ENCODE measurements at regions not wholly inside any gene's neighbourhood (a gene's known extent, or its start where the extent isn't known, plus 50 kb on each side); places are given as distances from the start of the nearest gene placed in this dataset.

DNA sequence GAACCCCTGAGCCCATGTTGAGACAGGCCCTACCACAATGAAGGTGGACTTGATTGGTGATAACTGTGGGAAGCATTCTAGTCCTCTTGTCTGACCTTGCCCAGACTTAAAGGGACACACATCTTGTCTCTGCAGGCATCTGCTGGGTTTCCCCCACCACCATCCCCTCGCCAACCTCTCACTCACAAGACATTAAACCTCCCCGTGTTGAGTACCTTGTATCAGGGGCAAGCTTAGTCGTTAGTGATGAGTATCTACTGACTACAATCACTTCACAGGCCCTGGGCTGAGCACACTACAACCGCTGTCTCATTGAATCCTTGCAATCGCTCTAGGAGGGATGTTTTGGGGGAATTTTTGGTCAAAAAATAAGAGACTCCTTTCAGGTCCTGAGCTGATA lies 86.0 kb downstream of the ICOS start:
- Mint-ChIP-seq H3K36me3 (ENCODE audit: low read depth, unreplicated experiment) (no peaks in the 10 kb centered on the region), H3K4me1 (ENCODE audit: low read depth, unreplicated experiment) (peaks cover 18% of the 10 kb centered on the region), H3K27me3 (ENCODE audit: low read depth, unreplicated experiment) (peaks cover 1% of the 10 kb centered on the region), H3K4me3 (ENCODE audit: unreplicated experiment) (no peak overlapping the region), H3K9me3 (ENCODE audit: unreplicated experiment) (peaks cover 4% of the 10 kb centered on the region), H3K27ac (ENCODE audit: unreplicated experiment) (no peak overlapping the region)
- H3K27ac ChIP-seq (ENCODE audit: low read depth, low read length): no peak overlapping the region
- DNase-seq (ENCODE audit: low read depth) (no peak), FAIRE-seq (no peak)
- no peak overlapping the region for H3K4me3 ChIP-seq (ENCODE audit: insufficient read depth, low read depth, low read length)
- H3K9ac ChIP-seq (ENCODE audit: low read length): no peak overlapping the region
- peaks cover 4% of the 10 kb centered on the region for H3K27me3 ChIP-seq (ENCODE audit: insufficient read depth, low read length)
- H4K20me1 ChIP-seq (ENCODE audit: insufficient read depth, low read length): no peaks in the 10 kb centered on the region
- peaks cover 8% of the 10 kb centered on the region for H3K4me1 ChIP-seq (ENCODE audit: insufficient read depth, low read length)
- no peak overlapping the region for H3K4me2 ChIP-seq (ENCODE audit: low read length)
- H3K79me2 ChIP-seq (ENCODE audit: insufficient read depth, low read length): no peaks in the 10 kb centered on the region
- H3K9me3 ChIP-seq (ENCODE audit: insufficient read depth, low read depth, low read length): no peaks in the 10 kb centered on the region
- TF ChIP-seq, protein P1, sequence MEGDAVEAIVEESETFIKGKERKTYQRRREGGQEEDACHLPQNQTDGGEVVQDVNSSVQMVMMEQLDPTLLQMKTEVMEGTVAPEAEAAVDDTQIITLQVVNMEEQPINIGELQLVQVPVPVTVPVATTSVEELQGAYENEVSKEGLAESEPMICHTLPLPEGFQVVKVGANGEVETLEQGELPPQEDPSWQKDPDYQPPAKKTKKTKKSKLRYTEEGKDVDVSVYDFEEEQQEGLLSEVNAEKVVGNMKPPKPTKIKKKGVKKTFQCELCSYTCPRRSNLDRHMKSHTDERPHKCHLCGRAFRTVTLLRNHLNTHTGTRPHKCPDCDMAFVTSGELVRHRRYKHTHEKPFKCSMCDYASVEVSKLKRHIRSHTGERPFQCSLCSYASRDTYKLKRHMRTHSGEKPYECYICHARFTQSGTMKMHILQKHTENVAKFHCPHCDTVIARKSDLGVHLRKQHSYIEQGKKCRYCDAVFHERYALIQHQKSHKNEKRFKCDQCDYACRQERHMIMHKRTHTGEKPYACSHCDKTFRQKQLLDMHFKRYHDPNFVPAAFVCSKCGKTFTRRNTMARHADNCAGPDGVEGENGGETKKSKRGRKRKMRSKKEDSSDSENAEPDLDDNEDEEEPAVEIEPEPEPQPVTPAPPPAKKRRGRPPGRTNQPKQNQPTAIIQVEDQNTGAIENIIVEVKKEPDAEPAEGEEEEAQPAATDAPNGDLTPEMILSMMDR (IDR thresholded peaks at IDR 0.05; ENCODE audit: insufficient read depth, low read depth, low read length): no peak
- no peak for TF ChIP-seq EZH2 (IDR thresholded peaks at IDR 0.05; ENCODE audit: insufficient read depth, low read length)
- H2AFZ ChIP-seq (ENCODE audit: low read depth, low read length): no peak overlapping the region
- H3K36me3 ChIP-seq (ENCODE audit: insufficient read depth, low read length): no peaks in the 10 kb centered on the region

DNA sequence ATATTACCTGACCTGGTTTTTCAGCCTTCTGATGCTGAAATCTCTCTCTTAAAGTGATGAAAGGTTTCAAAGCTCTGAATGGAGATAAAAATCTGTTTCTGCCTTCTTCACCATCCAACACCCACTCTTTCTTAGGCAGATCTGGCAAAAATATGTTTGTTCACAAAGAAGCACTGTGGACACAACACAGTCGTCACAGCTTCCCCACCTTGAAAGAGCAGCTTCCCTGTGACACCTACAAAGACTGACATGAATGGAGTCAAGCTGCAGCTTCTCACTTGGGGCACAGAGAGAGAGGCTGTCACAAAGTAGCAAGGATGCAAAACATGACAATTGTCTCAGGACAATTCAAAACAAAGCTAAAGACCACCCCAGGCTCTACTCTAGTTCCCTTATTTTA lies 86.5 kb downstream of the ICOS start:
- H3K27me3 ChIP-seq (ENCODE audit: insufficient read depth, low read length): peaks cover 4% of the 10 kb centered on the region
- no peak overlapping the region for H3K27ac ChIP-seq (ENCODE audit: low read depth, low read length)
- no peaks in the 10 kb centered on the region for H3K36me3 Mint-ChIP-seq (ENCODE audit: low read depth, unreplicated experiment)
- no peak for FAIRE-seq
- H3K27ac Mint-ChIP-seq (ENCODE audit: unreplicated experiment): no peak overlapping the region
- H3K9me3 Mint-ChIP-seq (ENCODE audit: unreplicated experiment): peaks cover 4% of the 10 kb centered on the region
- H4K20me1 ChIP-seq (ENCODE audit: insufficient read depth, low read length): no peaks in the 10 kb centered on the region
- H3K36me3 ChIP-seq (ENCODE audit: insufficient read depth, low read length): no peaks in the 10 kb centered on the region
- no peak overlapping the region for H3K4me3 ChIP-seq (ENCODE audit: insufficient read depth, low read depth, low read length)
- no peaks in the 10 kb centered on the region for H3K9me3 ChIP-seq (ENCODE audit: insufficient read depth, low read depth, low read length)
- TF ChIP-seq EZH2 (IDR thresholded peaks at IDR 0.05; ENCODE audit: insufficient read depth, low read length): no peak
- H3K79me2 ChIP-seq (ENCODE audit: insufficient read depth, low read length): no peaks in the 10 kb centered on the region
- no peaks in the 10 kb centered on the region for H3K27me3 Mint-ChIP-seq (ENCODE audit: low read depth, unreplicated experiment)
- H3K9ac ChIP-seq (ENCODE audit: low read length): no peak overlapping the region
- H2AFZ ChIP-seq (ENCODE audit: low read depth, low read length): no peak overlapping the region
- peaks cover 8% of the 10 kb centered on the region for H3K4me1 ChIP-seq (ENCODE audit: insufficient read depth, low read length)
- H3K4me1 Mint-ChIP-seq (ENCODE audit: low read depth, unreplicated experiment): peaks cover 18% of the 10 kb centered on the region
- H3K4me3 Mint-ChIP-seq (ENCODE audit: unreplicated experiment): no peak overlapping the region
- no peak for DNase-seq (ENCODE audit: low read depth)
- no peak overlapping the region for H3K4me2 ChIP-seq (ENCODE audit: low read length)

DNA sequence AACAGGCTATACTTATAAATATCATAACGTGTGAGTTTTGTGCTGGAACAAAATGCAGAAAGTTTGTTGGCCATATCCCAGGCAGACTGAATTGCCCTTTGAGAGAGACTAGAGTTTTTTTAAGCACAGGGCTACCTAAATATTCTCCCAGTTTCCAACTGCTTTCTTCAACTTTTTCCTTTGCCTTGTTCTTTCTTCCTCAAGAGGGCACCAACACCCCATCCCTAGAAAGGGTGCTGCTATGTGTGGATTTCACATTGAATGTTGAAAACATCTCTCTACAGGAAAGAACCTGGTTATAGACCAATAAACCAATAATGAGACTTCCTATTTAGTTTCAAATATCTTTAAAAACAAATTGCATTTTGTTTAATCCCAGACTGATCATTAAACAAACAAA lies 87.9 kb downstream of the ICOS start:
- Histone ChIP-seq H3K4me2 (ENCODE audit: low read length) (no peak overlapping the region), H2AFZ (ENCODE audit: low read depth, low read length) (no peak overlapping the region), H3K9ac (ENCODE audit: low read length) (no peak overlapping the region), H3K36me3 (ENCODE audit: insufficient read depth, low read length) (no peaks in the 10 kb centered on the region), H3K27me3 (ENCODE audit: insufficient read depth, low read length) (peaks cover 4% of the 10 kb centered on the region), H3K4me1 (ENCODE audit: insufficient read depth, low read length) (peaks cover 4% of the 10 kb centered on the region), H3K79me2 (ENCODE audit: insufficient read depth, low read length) (no peaks in the 10 kb centered on the region), H4K20me1 (ENCODE audit: insufficient read depth, low read length) (no peaks in the 10 kb centered on the region), H3K9me3 (ENCODE audit: insufficient read depth, low read depth, low read length) (no peaks in the 10 kb centered on the region), H3K27ac (ENCODE audit: low read depth, low read length) (no peak overlapping the region), H3K4me3 (ENCODE audit: insufficient read depth, low read depth, low read length) (no peak overlapping the region)
- no peak for TF ChIP-seq EZH2 (IDR thresholded peaks at IDR 0.05; ENCODE audit: insufficient read depth, low read length)
- TF ChIP-seq, protein P1 (IDR thresholded peaks at IDR 0.05; ENCODE audit: insufficient read depth, low read depth, low read length): peak; percentile 61
- DNase-seq (ENCODE audit: low read depth) (peak; percentile 13), FAIRE-seq (no peak)
- no peak overlapping the region for H3K4me3 Mint-ChIP-seq (ENCODE audit: unreplicated experiment)
- no peaks in the 10 kb centered on the region for H3K27me3 Mint-ChIP-seq (ENCODE audit: low read depth, unreplicated experiment)
- H3K36me3 Mint-ChIP-seq (ENCODE audit: low read depth, unreplicated experiment): no peaks in the 10 kb centered on the region
- no peak overlapping the region for H3K27ac Mint-ChIP-seq (ENCODE audit: unreplicated experiment)
- H3K9me3 Mint-ChIP-seq (ENCODE audit: unreplicated experiment): no peaks in the 10 kb centered on the region
- peaks cover 18% of the 10 kb centered on the region for H3K4me1 Mint-ChIP-seq (ENCODE audit: low read depth, unreplicated experiment)
